DMS 273 (cell line): ENCODE measurements at regions not wholly inside any gene's neighbourhood (a gene's known extent, or its start where the extent isn't known, plus 50 kb on each side); places are given as distances from the start of the nearest gene placed in this dataset.
"Not testable (repeated sequence)": the region's sequence is repeated elsewhere in the genome, so short reads cannot be mapped to it uniquely, and the experiment has no call there.

Experiments
- DNase-seq: peaks from one replicate; lab custom pipeline; 2025; ENCODE audit not compliant: unreplicated experiment; lab: John Stamatoyannopoulos, UW

DNA sequence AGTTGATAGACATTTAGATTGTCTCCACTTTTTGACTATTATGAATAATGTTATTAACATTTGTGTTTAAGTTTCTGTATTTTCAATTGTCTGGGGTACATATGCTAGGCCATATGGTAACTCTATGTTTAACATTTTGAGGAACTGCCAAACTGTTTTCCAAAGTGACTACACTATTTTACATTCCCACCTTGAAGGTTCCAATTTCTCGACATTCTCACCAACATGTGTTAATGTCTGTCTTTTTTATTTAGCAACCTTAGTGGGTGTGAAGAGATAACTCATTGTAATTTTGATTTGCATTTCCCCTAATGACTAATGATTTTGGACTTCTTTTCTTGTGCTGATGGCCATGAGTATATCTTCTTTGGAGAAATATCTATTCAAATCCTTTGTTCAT lies 832.4 kb downstream of the DNAJB9 start:
- peak; percentile 18 for DNase-seq

DNA sequence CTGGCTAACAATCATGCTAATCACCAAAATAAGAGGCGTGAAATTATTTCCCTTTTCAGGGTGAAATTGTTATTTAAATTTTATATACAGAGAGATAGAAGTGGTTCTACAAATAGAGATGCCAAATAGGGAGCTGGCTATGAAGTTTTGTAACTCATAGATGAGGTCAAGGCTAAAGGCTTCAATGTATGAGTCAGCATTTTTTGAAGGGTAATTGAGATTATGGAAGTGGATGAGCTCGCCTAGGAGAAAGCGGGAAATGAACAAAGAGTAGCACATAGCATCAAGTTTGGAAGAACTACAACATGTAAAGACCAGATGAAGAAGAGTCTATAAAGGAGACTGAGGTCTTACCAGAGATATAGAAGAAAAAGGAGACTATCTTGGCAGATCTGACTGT lies 838.1 kb downstream of the DNAJB9 start:
- no peak for DNase-seq

DNA sequence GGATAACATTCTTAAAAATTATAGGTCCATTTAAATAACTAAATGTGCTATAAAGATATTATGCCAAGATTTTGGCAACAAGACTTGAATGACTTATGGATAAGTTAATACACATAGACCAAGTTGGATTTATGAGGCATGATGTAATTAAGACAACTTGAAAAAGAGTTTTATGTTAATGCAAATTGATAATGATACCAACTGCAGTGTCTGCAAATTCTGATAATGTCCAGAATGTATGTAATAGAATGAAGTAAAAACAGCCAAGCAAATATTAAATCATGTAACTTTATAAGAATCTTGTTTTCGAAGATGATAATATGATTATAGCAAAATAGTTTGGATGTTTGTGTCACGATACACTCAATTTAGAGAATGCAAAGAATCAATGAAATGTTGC lies 868.3 kb downstream of the DNAJB9 start:
- no peak for DNase-seq

DNA sequence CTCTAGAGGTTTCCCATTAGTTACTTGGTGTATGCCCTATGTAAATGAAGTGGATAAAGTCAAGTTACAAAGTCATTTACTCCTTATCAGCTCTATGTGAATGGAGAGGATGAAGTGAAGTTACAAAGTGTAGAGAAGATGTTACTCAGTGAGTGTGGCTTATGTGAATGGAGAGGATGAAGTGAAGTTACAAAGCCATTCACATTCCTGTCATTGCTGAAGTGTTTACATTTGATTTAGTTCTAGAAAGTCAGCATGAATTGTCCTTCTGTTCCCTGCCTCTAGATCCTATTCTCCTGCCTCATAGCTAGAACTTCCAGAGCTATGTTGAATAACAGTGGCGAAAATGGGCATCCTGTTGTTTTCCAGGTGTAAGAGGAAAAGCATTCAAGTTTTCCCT lies 880.1 kb downstream of the DNAJB9 start:
- no peak for DNase-seq

DNA sequence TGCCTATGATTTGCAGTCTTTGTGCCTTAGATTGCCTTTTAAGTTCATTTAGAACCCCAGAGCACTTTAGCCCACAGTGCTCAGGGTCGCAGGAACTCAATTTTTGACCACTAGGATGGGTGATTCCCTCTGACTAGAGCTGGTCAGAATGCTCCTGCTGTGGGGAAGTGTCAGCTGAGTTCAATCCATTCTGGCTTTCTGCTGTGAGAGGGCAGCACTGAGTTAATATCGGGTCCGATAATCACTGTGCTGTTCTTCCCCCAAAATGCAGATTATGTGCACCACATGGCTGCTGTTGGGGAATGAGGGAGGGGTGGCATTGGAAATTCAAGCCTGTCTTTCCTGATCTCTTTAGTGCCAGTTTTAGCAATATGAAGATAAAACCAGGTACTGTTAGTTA lies 886.4 kb downstream of the DNAJB9 start:
- DNase-seq = no peak

DNA sequence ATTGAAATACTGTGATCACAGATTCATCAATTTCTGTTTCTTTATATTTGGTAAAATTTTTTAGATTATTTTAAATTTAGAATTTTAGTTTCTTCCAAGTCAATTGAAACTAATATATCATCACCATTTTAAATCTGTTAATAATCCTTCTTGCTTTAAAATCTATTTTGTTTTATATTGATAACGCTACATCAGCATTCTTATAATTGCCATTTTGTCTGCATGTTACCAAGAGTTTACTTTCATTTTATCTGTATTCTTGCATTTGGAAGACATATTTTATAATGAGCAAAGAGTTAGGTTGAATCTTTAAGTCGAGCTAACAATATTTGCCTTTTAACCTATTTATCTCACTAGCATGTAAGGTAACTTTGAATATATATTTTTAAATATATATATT lies 890.6 kb downstream of the DNAJB9 start:
- no peak for DNase-seq

DNA sequence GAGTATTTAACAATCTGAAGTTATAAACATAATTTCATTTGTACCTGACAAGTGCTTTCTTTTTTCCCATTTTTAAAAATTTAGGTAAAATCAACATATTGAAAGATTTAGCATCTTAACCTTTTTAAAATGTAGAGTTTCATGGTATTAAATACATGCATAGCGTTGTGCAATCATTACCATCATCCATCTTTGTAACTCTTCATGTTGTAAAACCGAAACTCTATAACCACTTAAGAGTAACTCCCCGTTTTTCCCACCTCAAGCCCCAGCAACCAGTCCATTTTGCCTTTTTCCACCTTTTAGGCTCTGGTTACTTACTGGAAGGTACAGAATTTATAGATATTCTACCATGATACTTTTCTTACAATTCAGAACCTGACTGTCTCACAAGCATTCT lies 892.5 kb downstream of the DNAJB9 start:
- no peak for DNase-seq

DNA sequence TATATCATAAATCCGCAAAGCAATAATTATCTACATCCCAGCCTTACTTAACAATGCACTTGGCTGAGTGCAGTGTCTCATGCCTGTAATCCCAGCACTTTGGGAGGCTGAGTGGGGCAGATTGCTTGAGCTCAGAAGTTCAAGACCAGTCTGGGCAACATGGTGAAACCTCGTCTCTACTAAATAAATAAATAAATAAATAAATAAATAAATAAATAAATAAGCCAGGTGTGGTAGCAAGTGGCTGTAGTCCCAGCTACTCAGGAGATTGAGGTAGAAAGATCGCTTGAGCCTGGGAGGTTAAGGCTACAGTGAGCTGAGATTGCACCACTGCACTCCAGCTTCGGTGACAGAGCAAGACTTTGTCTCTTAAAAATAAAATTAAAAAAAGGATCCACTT lies 898.1 kb downstream of the DNAJB9 start:
- not testable (repeated sequence) for DNase-seq

DNA sequence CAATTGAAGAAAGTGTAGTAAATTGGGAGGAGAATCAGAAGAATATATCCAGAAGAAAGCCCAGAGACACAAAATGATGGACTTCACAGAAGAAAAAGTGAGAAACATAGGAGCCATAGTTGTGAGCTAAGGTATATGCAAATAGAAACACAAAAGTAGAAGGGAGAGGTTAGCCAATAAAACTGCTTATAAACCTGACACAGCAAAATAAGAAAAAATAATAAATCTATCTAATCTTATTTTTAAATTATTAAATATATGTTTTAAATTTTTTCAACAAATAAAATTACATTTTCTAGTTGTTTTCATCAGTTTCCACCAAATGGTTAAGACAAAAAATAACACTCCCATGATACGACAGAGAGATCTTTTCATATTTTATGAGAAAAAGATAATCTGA lies 903.5 kb downstream of the DNAJB9 start:
- no peak for DNase-seq

DNA sequence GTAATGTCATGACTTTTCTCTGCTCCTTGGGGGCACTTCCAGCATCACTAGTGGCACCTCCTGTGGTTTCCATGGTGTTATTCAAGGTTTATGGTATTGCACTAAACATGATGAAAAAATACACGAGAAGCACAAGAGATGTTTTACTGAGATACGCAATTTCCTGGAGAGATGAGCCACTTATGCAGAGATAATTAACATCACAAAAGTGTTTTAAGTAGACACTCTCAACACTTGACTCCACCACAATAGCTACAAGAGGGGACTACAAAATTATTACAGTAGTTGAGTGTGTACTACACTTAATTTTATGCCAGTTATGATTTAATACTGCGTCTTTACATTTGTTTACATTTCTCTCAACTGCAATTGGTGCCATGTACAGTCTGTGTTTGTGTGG lies 906.7 kb downstream of the DNAJB9 start:
- no peak for DNase-seq

DNA sequence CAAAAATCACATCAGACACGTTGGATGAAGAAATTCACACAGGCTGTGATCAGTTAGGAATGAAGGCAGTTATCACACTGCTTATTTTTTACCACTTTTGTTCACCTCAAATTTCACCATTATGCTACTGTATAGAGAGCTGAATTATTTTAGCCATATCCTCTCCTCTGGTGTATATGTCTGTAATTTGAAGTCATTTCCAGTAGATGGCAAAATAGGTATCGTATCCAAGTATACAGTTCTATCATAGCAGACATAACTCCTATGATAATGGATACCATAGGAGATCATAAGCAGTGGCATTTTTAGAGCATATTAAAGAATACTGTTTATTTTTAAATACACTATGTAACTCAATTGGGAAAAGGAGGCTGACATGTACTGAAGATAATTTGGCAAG lies 909.7 kb downstream of the DNAJB9 start:
- DNase-seq = peak; percentile 36

DNA sequence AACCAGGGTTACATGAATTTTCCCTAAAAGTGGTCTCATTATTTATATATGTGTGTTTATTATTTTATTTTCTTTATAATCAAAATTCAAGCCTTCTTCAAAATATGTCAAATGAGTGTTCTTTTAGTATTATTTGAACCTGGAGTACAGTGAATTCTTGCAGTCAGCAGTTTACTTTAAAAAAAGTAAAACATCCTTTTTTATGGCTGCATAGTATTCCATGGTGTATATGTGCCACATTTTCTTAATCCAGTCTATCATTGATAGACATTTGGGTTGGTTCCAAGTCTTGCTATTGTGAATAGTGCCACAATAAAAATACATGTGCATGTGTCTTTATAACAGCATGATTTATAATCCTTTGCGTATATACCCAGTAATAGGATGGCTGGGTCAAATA lies 920.9 kb downstream of the DNAJB9 start:
- not testable (repeated sequence) for DNase-seq

DNA sequence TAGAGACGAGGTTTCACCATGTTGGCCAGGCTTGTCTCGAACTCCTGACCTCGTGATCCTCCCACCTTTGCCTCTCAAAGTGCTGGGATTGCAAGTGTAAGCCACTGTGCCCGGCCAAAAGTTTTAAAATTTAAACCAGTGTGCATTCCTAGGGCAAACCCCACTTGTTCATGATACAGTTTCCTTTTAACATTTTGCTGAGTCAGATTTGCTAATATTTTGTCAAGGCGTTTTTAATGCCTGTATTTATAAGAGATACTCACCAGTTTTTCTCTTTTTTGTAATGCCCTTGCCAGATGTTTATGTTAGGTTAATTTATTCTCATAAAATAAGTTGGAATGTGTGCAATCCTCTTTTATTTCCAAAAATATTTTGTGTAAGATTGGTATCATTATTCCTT lies 927.4 kb downstream of the DNAJB9 start:
- DNase-seq = no peak

DNA sequence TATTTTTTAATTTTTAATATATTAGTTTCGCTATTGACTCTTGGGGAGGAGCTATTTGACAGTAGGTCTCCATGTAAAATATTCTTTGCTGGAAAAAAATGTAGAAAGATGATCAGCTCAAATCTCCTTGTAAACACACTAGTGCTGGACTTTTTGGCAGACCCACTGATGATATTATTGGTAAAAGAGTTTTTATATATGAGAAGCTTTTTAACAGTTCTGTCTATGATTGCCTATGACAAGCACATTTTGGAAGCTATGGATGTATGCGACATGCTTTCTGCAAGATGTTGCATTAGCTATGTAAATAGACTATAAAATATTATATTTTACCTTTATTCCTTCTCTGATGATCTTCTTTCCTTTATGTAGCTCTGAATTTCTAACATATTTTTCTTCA lies 928.5 kb downstream of the DNAJB9 start:
- no peak for DNase-seq

DNA sequence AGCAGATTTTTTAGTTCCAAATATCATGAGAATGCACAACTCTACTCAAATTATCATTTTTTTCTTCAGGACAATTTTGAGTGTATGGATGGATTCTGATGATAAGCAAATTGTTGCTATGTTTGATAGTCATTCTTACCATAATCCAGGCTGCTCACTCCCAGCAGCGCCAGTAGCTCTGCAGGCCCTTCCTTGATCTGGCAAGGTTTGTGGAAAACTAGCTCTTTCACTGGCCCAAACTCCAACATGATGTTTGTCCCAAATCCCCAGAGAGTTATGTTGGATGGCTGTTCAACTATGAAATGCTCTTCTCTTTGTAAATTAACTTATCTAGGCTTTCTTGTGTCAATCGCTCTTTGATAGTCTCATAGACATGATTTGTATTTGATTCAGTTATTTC lies 933.7 kb downstream of the DNAJB9 start:
- DNase-seq = no peak

DNA sequence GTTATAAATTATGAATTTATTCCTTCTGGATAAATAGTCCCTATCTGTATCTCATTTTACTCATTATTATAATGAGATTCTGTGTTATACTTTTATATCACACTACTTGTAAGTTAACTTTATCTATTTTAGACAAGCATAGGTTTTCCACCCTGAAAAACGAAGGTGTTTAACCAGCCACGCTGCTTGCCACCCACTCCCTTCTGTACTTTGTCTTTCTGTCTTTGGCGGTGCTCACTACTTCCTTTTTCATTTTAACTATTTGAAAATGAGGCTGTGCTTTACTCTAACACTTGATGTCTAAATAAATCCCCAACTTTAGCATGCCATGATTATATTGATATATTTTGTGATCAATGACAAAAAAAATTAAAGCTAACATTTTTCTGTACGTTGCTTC lies 952.9 kb downstream of the DNAJB9 start:
- DNase-seq = no peak

DNA sequence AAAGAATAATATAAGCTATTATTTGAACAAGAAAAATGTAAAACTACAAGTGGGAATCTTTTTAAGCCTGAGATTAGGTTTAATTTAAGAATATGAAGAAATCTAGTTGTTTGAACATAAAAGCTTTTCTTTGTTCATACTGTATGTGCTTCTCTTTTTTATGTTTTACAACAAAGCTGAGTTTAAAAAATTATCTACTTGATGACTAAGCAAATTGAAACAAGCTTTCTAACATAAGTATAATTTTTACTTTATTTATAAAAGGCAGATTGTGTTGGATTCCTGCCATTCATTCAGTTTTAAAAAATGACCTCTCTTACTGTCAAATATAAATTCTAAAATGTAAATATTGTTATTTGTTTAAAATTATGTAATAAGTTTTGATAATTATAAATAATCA lies 958.2 kb downstream of the DNAJB9 start:
- no peak for DNase-seq

DNA sequence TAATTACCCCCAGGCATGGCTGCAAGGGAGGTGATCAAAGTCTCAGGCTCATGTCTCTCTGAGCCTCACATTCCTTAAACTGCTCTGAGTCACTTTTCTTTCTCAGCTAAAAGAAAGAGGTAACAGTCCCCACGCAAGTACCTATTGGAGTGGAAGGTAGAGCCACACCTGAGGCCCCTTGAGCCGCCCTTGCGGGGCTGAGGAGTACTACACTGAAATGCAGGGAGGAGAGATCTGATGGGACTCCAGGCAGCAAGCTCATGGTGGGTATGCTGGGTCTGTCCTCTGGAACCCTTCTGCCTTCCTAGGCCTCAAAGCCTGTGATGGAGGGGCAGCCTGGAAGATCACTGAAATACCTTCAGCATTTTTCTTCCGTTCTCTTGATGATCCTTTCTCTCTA lies 960.0 kb downstream of the DNAJB9 start:
- DNase-seq = no peak

DNA sequence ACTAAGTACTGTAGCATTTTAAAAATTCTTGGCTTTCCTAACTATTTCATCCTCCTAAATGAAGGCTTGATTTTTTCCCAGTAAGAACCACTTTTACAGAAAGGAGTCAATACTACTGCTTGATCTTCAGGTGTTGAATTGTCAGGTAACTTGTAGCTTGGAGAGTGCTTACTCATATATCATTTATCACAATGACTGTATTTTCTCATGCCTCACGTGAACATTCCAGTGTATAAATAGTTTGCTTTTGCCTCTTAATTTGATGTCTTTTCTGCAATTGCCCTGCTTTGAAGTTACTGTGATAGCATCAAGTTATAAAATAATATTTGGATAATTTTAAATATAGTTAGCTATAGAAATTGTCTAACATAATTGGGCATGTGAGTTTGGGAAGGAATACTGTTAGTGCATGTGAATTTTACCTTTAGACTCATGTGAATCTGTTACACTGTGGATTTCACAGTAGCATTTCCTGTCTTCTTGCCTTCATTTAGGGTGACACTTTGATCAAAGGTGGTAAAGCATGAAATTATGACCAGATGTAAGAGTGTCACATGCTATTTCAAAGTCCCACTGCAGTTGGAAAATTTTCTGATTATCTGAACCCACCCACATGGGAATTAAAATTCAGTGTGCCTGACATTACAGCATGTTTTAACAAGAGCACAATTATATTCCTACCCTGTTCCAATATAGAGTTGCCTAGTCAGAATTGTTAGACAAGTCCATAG lies 962.8 kb downstream of the DNAJB9 start:
- DNase-seq = no peak

DNA sequence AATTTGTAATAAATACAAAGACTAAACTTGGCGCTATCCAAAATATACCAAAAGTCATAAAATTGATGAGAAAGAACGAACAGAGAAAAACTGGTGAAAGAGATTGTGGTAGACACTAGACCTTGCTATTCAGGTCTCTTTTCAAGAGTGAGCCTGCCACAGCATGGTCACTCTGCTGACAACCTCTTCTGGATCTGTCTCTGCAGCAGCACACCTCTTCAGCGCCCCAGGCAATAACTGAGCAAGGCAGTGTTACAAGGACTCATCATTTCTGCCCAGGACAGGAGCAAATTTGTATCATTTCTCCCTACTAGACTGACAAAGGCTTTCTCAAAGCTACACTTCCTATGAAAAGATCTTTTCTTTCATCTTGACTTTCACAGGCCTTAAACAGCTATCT lies 976.0 kb downstream of the DNAJB9 start:
- DNase-seq = no peak

DNA sequence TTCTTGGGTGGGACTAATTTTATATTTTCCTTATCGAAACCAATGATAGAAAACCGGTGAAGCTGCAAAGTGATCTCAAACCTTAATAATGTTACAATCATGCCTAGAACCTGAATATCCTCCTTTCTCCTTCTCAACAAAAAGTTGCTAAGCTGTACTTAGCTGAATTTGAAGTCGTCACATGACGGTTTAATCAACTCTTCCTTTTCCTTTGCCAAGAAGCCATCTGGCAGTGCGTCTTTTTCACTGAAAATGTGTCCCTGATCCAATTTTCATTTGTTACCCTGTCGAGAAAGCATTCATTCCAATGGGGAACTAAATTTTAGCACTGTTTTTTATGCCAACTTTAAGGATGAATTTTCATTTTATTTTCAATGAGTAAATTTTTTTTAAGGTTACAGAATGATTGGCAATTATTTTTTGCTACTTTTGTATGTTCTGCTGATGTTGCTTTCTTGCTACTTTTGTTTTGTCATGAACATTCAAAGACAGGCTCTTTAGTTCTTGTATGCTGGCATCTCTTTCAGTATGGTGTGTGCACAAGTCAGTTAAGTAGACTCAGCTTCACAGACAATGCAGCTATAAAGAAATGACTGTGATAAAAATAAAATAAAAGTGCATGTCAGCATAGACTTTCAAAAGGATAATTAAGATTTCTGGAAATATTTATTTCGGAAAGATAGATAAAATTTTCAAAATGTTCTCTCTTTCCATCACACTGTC lies 980.0 kb downstream of the DNAJB9 start:
- peak; percentile 38 for DNase-seq

DNA sequence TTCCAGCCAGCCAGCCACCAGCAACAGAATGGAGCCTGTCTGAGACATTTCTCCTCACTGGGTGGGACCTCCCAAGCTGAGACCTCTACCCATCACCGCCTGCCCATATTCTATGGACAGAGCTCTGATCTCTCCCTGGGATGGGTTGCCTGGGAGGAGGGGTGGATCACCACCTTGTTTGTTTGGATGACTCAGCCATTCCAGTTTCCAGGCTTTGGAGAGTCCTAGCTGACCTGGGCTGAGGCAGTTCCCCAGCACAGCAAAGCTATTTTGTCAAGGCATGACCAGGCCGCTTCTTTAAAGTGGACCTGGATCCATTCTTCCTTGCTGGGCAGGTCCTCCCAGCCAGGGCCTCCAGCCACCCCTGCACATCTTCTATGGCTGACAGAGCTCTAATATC lies 982.3 kb downstream of the DNAJB9 start:
- no peak for DNase-seq

DNA sequence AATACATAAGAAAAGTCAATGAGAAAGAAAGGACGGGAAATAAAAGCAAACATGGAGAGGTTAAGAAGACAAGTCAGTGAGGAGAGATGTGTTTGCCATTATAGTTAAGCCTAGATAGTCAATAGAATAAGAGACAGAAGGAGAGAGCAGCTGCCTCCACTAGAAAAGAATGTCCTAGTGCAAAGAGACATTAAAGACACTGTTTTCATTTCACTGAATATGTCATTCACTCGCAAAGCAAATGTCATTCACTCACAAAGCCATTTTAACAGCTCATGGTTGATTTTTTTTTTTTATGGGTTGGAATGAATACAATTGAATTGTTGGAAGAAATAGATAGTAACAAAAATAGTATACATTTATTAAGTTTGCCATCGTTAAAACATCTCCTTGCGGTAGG lies 1007.6 kb downstream of the DNAJB9 start:
- no peak for DNase-seq
